Uterus (tissue), 2 donors: ENCODE measurements at regions not wholly inside any gene's neighbourhood (a gene's known extent, or its start where the extent isn't known, plus 50 kb on each side); places are given as distances from the start of the nearest gene placed in this dataset.

Source experiments
- CTCF ChIP-seq, 4 experiments: fragments of 200-600 bp in 2 of 4; fragments of 450-650 bp in 2 of 4; sonication (generic) in 2 of 4; IDR thresholded peaks; one replicate each; pipeline ENCODE4 v1.5.1; 2016 to 2019; ENCODE audit warnings: antibody characterized with exemption in 4 of 4, mild to moderate bottlenecking in 2 of 4, moderate library complexity in 1 of 4
- POLR2A ChIP-seq, 2 donors: fragments of 450-650 bp; IDR thresholded peaks; one replicate each; pipeline ENCODE4 v1.6.1; 2016; ENCODE audit warnings: antibody characterized with exemption in 2 of 2, mild to moderate bottlenecking in 1 of 2, moderate library complexity in 1 of 2

- TF ChIP-seq CTCF (IDR thresholded peaks at IDR 0.05) (no peak), POLR2A (IDR thresholded peaks at IDR 0.05) (no peak)
Measured at GRCh38 chr16:49961089-49961488, 63.9 kb upstream of the CNEP1R1 start.
